HepG2 (cell line): ENCODE measurements at regions not wholly inside any gene's neighbourhood (a gene's known extent, or its start where the extent isn't known, plus 50 kb on each side); places are given as distances from the start of the nearest gene placed in this dataset.

Experiments
- ATAC-seq: fragments of 200-7000 bp; cut with Tn5 transposase; 3 replicates; pipeline ENCODE4 v1.9.1; 2020; ENCODE audit warnings: mild to moderate bottlenecking, moderate library complexity
- BruUV-seq: library from RNA; stranded (reverse); fragments of 400-500 nt; replicated peaks from 2 replicates; lab custom pipeline; 2021; lab: Mats Ljungman, UMichigan
- CTCF ChIA-PET: fragments of 300-600 bp; formaldehyde crosslinking; extraction: SDS; loops from one replicate; lab custom pipeline; 2021; ENCODE audit warnings: low total read pairs, inconsistent platforms, low intra/inter-chr PET ratio; lab: Yijun Ruan, JAX
- POLR2A ChIA-PET: fragments of 350-600 bp; sonication (Branson Sonifier 250); formaldehyde crosslinking; loops from one replicate; lab custom pipeline; 2020; ENCODE audit warnings: antibody characterized with exemption, inconsistent platforms; lab: Yijun Ruan, JAX
- DNase-seq: peaks from one replicate; pipeline ENCODE4 v3.0.0-alpha.2; 2015; ENCODE audit warnings: low spot score
- FAIRE-seq: peaks from 3 replicates; lab custom pipeline; 2011; peaks lifted over from hg19 to GRCh38; lab: Jason Lieb, UNC
- H2AFZ ChIP-seq: one replicate; pipeline ENCODE4 v1.6.1; 2011; ENCODE audit warnings: low read length, inconsistent platforms
- H3K27ac ChIP-seq: fragments of 300-600 bp; 3 replicates; pipeline ENCODE4 v1.8.0; 2011; ENCODE audit warnings: mixed run types, mild to moderate bottlenecking, mixed read lengths, low read length, inconsistent platforms; ENCODE audit not compliant: insufficient read depth; ENCODE audit errors: extremely low read length
- H3K27me3 ChIP-seq, 2 experiments: fragments of 200-600 bp in 1 of 2; 2 replicates in 1 of 2; 3 replicates in 1 of 2; pipeline versions ENCODE4 v1.6.0 to v1.8.0; 2011; ENCODE audit warnings: low read length in 2 of 2, mild to moderate bottlenecking in 2 of 2, moderate library complexity in 2 of 2, inconsistent platforms in 1 of 2; ENCODE audit not compliant: insufficient read depth in 2 of 2, control insufficient read depth in 1 of 2
- H3K36me3 ChIP-seq, 2 experiments: fragments of 200-600 bp in 1 of 2; replicated peaks in 1 of 2; 2 replicates in 1 of 2; 3 replicates in 1 of 2; pipeline versions ENCODE4 v1.5.1 to v1.8.0; 2011; ENCODE audit warnings: low read length in 2 of 2, inconsistent platforms in 1 of 2; ENCODE audit not compliant: insufficient read depth in 2 of 2, control insufficient read depth in 1 of 2
- H3K4me1 ChIP-seq: 2 replicates; pipeline ENCODE4 v1.5.1; 2012; ENCODE audit warnings: low read length, inconsistent platforms; ENCODE audit not compliant: insufficient read depth
- H3K4me2 ChIP-seq: 2 replicates; pipeline ENCODE4 v1.6.0; 2011; ENCODE audit warnings: low read depth, low read length, inconsistent platforms
- H3K4me3 ChIP-seq, 3 experiments: fragments of 200-600 bp in 1 of 3; sonication (generic), shearing (Covaris generic) in 1 of 3; replicated peaks in 1 of 3; 2 replicates each; pipeline ENCODE4 v1.5.1; 2011 to 2016; ENCODE audit warnings: low read length in 3 of 3, inconsistent platforms in 2 of 3, low read depth in 2 of 3, mild to moderate bottlenecking in 2 of 3, control low read depth in 1 of 3, mixed read lengths in 1 of 3; ENCODE audit not compliant: insufficient read depth in 1 of 3
- H3K79me2 ChIP-seq: one replicate; pipeline ENCODE4 v1.6.1; 2011; ENCODE audit warnings: low read length, inconsistent platforms; ENCODE audit not compliant: insufficient read depth
- H3K9ac ChIP-seq: 2 replicates; pipeline ENCODE4 v1.6.0; 2011; ENCODE audit warnings: mild to moderate bottlenecking, low read depth, low read length, inconsistent platforms; ENCODE audit not compliant: insufficient read depth
- H3K9me3 ChIP-seq: 2 replicates; pipeline ENCODE4 v1.5.1; 2012; ENCODE audit warnings: mild to moderate bottlenecking, low read length
- H4K20me1 ChIP-seq: 2 replicates; pipeline ENCODE4 v1.6.0; 2011; ENCODE audit warnings: inconsistent platforms, mild to moderate bottlenecking, low read length, moderate library complexity; ENCODE audit not compliant: insufficient read depth
- ATF3 ChIP-seq: sonication (generic); formaldehyde crosslinking; IDR thresholded peaks from 2 replicates; pipeline ENCODE4 v1.4.0; 2020; ENCODE audit warnings: missing genetic modification reagents
- GATAD2A ChIP-seq: IDR thresholded peaks from 2 replicates; pipeline ENCODE4 v1.6.1; 2016
- HCFC1 ChIP-seq: fragments of 150-350 bp; IDR thresholded peaks from 2 replicates; pipeline ENCODE4 v1.6.1; 2014; ENCODE audit warnings: low read depth, low read length
- MLLT10 ChIP-seq: sonication (generic); formaldehyde crosslinking; IDR thresholded peaks from 2 replicates; pipeline ENCODE4 v1.4.0; 2020; ENCODE audit warnings: missing genetic modification reagents
- ONECUT2 ChIP-seq: sonication (generic); formaldehyde crosslinking; IDR thresholded peaks from 2 replicates; pipeline ENCODE4 v1.4.0; 2020; ENCODE audit warnings: missing genetic modification reagents
- POLR2A ChIP-seq, 2 experiments: IDR thresholded peaks; 2 replicates each; pipeline ENCODE4 v1.6.1; 2011; ENCODE audit warnings: low read depth in 2 of 2, low read length in 2 of 2, mild to moderate bottlenecking in 1 of 2, moderate library complexity in 1 of 2; ENCODE audit not compliant: insufficient read depth in 1 of 2
- SNAPC2 ChIP-seq: sonication (generic); formaldehyde crosslinking; IDR thresholded peaks from 2 replicates; pipeline ENCODE4 v1.8.1; 2022; ENCODE audit warnings: mild to moderate bottlenecking, missing genetic modification reagents
- STAG1 ChIP-seq: sonication (generic); formaldehyde crosslinking; IDR thresholded peaks from 2 replicates; pipeline ENCODE4 v1.4.0; 2020; ENCODE audit warnings: missing genetic modification reagents
- THYN1 ChIP-seq: sonication (generic); formaldehyde crosslinking; IDR thresholded peaks from 2 replicates; pipeline ENCODE4 v1.8.1; 2023; ENCODE audit warnings: low read depth, mild to moderate bottlenecking, moderate library complexity, missing genetic modification reagents, borderline replicate concordance
- YEATS2 ChIP-seq: sonication (generic); formaldehyde crosslinking; IDR thresholded peaks from 2 replicates; pipeline ENCODE4 v1.4.0; 2020; ENCODE audit warnings: missing genetic modification reagents, borderline replicate concordance
- ZBTB14 ChIP-seq: sonication (generic); formaldehyde crosslinking; IDR thresholded peaks from 2 replicates; pipeline ENCODE4 v1.4.0; 2020; ENCODE audit warnings: missing genetic modification reagents
- ZNF225 ChIP-seq: sonication (generic); formaldehyde crosslinking; IDR thresholded peaks from 2 replicates; pipeline ENCODE4 v1.4.0; 2020; ENCODE audit warnings: mild to moderate bottlenecking, missing genetic modification reagents
- ZNF597 ChIP-seq: sonication (generic); formaldehyde crosslinking; IDR thresholded peaks from 2 replicates; pipeline ENCODE4 v1.5.0; 2020; ENCODE audit warnings: missing genetic modification reagents
- ZNF670 ChIP-seq: sonication (generic); formaldehyde crosslinking; IDR thresholded peaks from 2 replicates; pipeline ENCODE4 v1.8.0; 2022; ENCODE audit warnings: mild to moderate bottlenecking, missing genetic modification reagents, borderline replicate concordance
- WGBS: methylation state at CpG from one replicate; pipeline ENCODE4 v1.1.6; 2017; ENCODE audit warnings: low lambda C conversion rate; 5-methylcytosine and 5-hydroxymethylcytosine counted together
- in situ Hi-C: cut with HindIII; loops from 2 replicates; pipeline ENCODE4 v1.10.0; 2017; ENCODE audit warnings: low pct_unique_long_range_greater_than_20kb; ENCODE audit not compliant: extremely low pct_ligation_motif_present
- intact Hi-C: fragments of 100-400 bp; cut with micrococcal nuclease; formaldehyde crosslinking; loops from one replicate; pipeline ENCODE4 v1.10.0; 2022; ENCODE audit not compliant: unreplicated experiment
- TF ChIP-seq, protein P1 (sequence below): sonication (generic); formaldehyde crosslinking; IDR thresholded peaks from 2 replicates; pipeline ENCODE4 v1.4.0; 2020; ENCODE audit warnings: mild to moderate bottlenecking, missing genetic modification reagents, borderline replicate concordance
- TF ChIP-seq, protein P2 (sequence below): sonication (generic); formaldehyde crosslinking; IDR thresholded peaks from 2 replicates; pipeline ENCODE4 v1.5.1; 2020; ENCODE audit warnings: mild to moderate bottlenecking, missing genetic modification reagents, moderate library complexity

- ATAC-seq (no peak), FAIRE-seq (no peak), DNase-seq (no peak)
- H4K20me1 ChIP-seq, result no peaks in the 10 kb centered on the region
- no TSS peak for BruUV-seq
- H3K4me3 ChIP-seq, result no peak overlapping the region
- no peaks in the 10 kb centered on the region for H3K36me3 ChIP-seq
- H3K9ac ChIP-seq, result no peak overlapping the region
- H3K79me2 ChIP-seq, result no peaks in the 10 kb centered on the region
- TF ChIP-seq, protein P1, sequence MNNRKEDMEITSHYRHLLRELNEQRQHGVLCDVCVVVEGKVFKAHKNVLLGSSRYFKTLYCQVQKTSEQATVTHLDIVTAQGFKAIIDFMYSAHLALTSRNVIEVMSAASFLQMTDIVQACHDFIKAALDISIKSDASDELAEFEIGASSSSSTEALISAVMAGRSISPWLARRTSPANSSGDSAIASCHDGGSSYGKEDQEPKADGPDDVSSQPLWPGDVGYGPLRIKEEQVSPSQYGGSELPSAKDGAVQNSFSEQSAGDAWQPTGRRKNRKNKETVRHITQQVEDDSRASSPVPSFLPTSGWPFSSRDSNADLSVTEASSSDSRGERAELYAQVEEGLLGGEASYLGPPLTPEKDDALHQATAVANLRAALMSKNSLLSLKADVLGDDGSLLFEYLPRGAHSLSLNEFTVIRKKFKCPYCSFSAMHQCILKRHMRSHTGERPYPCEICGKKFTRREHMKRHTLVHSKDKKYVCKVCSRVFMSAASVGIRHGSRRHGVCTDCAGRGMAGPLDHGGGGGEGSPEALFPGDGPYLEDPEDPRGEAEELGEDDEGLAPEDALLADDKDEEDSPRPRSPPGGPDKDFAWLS, result no peak
- TF ChIP-seq, protein P2, sequence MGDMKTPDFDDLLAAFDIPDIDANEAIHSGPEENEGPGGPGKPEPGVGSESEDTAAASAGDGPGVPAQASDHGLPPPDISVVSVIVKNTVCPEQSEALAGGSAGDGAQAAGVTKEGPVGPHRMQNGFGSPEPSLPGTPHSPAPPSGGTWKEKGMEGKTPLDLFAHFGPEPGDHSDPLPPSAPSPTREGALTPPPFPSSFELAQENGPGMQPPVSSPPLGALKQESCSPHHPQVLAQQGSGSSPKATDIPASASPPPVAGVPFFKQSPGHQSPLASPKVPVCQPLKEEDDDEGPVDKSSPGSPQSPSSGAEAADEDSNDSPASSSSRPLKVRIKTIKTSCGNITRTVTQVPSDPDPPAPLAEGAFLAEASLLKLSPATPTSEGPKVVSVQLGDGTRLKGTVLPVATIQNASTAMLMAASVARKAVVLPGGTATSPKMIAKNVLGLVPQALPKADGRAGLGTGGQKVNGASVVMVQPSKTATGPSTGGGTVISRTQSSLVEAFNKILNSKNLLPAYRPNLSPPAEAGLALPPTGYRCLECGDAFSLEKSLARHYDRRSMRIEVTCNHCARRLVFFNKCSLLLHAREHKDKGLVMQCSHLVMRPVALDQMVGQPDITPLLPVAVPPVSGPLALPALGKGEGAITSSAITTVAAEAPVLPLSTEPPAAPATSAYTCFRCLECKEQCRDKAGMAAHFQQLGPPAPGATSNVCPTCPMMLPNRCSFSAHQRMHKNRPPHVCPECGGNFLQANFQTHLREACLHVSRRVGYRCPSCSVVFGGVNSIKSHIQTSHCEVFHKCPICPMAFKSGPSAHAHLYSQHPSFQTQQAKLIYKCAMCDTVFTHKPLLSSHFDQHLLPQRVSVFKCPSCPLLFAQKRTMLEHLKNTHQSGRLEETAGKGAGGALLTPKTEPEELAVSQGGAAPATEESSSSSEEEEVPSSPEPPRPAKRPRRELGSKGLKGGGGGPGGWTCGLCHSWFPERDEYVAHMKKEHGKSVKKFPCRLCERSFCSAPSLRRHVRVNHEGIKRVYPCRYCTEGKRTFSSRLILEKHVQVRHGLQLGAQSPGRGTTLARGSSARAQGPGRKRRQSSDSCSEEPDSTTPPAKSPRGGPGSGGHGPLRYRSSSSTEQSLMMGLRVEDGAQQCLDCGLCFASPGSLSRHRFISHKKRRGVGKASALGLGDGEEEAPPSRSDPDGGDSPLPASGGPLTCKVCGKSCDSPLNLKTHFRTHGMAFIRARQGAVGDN, result no peak
- TF ChIP-seq ZNF597 (CRISPR knock-in tag) (no peak), GATAD2A (CRISPR knock-in tag) (no peak), STAG1 (CRISPR knock-in tag) (no peak), SNAPC2 (CRISPR knock-in tag) (no peak), ZNF225 (CRISPR knock-in tag) (no peak), ATF3 (CRISPR knock-in tag) (no peak), POLR2A (IDR thresholded peaks at IDR 0.05; ENCODE audit: insufficient read depth in 1 of 2, low read depth in 2 of 2, low read length in 2 of 2) (no peak), HCFC1 (no peak), ZBTB14 (CRISPR knock-in tag) (no peak), ONECUT2 (no peak), ZNF670 (CRISPR knock-in tag) (no peak), THYN1 (CRISPR knock-in tag) (no peak), YEATS2 (CRISPR knock-in tag) (no peak), MLLT10 (CRISPR knock-in tag) (no peak)
- ChIA-PET POLR2A (no interaction called here), CTCF (no interaction called here)
- in situ Hi-C loops (no loop called here), intact Hi-C loops (no loop called here)
- H3K27ac ChIP-seq, result no peak overlapping the region
- no peaks in the 10 kb centered on the region for H3K4me1 ChIP-seq
- no peaks in the 10 kb centered on the region for H3K9me3 ChIP-seq
- WGBS, result 37% methylated on average over 8 of the region's 8 CpGs
- H3K27me3 ChIP-seq, result peaks cover 0 to 10% of the 10 kb centered on the region in 2 experiments; a peak in 2 of 5 replicates
- no peak overlapping the region for H2AFZ ChIP-seq
- no peak overlapping the region for H3K4me2 ChIP-seq
Observed at GRCh38 chr2:2621855-2622254, 290.8 kb upstream of the MYT1L start.
